ENCODE measurements at regions not wholly inside any gene's neighbourhood (a gene's known extent, or its start where the extent isn't known, plus 50 kb on each side); places are given as distances from the start of the nearest gene placed in this dataset.

DNA sequence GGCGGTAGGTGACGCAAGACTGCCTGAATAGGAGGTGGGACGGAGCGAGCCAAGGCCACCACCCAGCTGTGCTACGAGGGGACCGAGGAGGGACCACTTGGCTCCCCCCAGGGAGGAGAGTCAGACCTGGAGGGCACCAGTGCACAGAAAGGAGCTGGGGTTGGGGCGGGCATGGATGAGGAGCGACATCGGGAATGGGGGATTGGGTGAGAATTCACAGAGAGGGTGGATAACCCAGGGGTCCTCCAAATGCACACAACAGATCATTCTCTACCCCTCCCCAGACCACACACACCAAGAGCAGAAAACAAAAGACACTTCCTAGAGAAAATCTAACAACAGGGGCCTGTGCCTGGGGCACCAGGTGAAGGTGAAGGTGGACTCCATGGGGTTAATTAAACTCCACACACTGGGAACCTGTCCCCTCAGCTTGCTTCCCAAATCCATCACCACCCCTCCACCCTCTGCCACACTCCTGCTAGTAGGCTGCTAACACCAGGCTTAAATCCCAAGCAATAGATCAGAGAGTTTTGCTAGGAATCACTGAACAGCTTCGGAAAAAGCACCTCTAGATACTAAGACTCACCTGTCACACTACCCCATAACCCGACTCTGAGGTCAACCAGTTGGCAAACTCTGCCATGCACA is 274.6 kb downstream of the EIPR1 start:
- Histone ChIP-seq H2AK5ac (ENCODE audit: low read depth, low read length) (no peak overlapping the region), H3K23ac (ENCODE audit: low read depth, low read length) (no peak overlapping the region), H3K4me2 (ENCODE audit: low read depth, low read length) (no peak overlapping the region), H3K4me1 (ENCODE audit: control insufficient read depth, insufficient read depth, low read length) (no peaks in the 10 kb centered on the region), H4K5ac (ENCODE audit: low read depth, low read length) (no peak overlapping the region), H2BK5ac (ENCODE audit: low read depth, low read length, poor library complexity, severe bottlenecking) (no peak overlapping the region), H3K14ac (replicated peaks; ENCODE audit: low read depth, low read length) (no peak overlapping the region), H3K4me3 (ENCODE audit: insufficient read depth, low read depth, low read length) (no peak overlapping the region), H2AK9ac (replicated peaks; ENCODE audit: low read depth, low read length, poor library complexity) (no peak overlapping the region), H3K56ac (ENCODE audit: extremely low read depth, insufficient read depth, low read length) (no peak overlapping the region), H3K9me3 (ENCODE audit: control insufficient read depth, insufficient read depth, low read length) (peaks cover 31% of the 10 kb centered on the region), H3K4ac (ENCODE audit: low read depth, low read length) (no peak overlapping the region), H3K9ac (ENCODE audit: low read depth, low read length) (no peak overlapping the region), H3K79me1 (ENCODE audit: low read depth in 1 of 2, low read length in 2 of 2) (no peaks in the 10 kb centered on the region), H3K36me3 (ENCODE audit: control insufficient read depth, insufficient read depth, low read length) (no peaks in the 10 kb centered on the region), H2BK120ac (ENCODE audit: low read depth, low read length) (no peak overlapping the region), H2AFZ (replicated peaks; ENCODE audit: low read length, poor library complexity) (no peak overlapping the region), H3K9me1 (ENCODE audit: insufficient read depth, low read length) (no peaks in the 10 kb centered on the region), H3K27ac (ENCODE audit: insufficient read depth, low read length) (no peak overlapping the region), H4K91ac (ENCODE audit: insufficient read depth, low read depth, low read length) (no peak overlapping the region), H4K20me1 (ENCODE audit: insufficient read depth, low read length) (no peaks in the 10 kb centered on the region), H2BK20ac (ENCODE audit: low read depth, low read length) (no peak overlapping the region), H4K8ac (ENCODE audit: low read depth in 2 of 2, low read length in 2 of 2) (no peak overlapping the region), H2BK15ac (ENCODE audit: low read depth, low read length) (no peak overlapping the region), H3K27me3 (ENCODE audit: control insufficient read depth, insufficient read depth, low read length) (no peaks in the 10 kb centered on the region), H3K18ac (ENCODE audit: low read depth, low read length) (no peak overlapping the region)
- no peak for DNase-seq
- dilution Hi-C loops (cut with HindIII; ENCODE audit: low sequenced_read_pairs, unreplicated experiment) (no loop called here), intact Hi-C loops (cut with micrococcal nuclease) (no loop called here), in situ Hi-C loops (cut with MboI; ENCODE audit: low sequenced_read_pairs) (no loop called here)
- CTCF ChIA-PET, result no interaction called here
- WGBS, 2 experiments (ENCODE audit: extremely low coverage in 2 of 2, insufficient read length in 1 of 2), result no CpG with 5 or more reads among the region's 11 CpGs
- POLR2A ChIA-PET (ENCODE audit: unreplicated experiment), result no interaction called here
- no peak for ATAC-seq (ENCODE audit: low read depth)
- BruUV-seq (replicated peaks), result no TSS peak
- TF ChIP-seq BHLHE40 (IDR thresholded peaks at IDR 0.05; ENCODE audit: low read depth, low read length), result no peak
- no peak for TF ChIP-seq SMC3 (IDR thresholded peaks at IDR 0.05; ENCODE audit: low read depth, low read length)
- TF ChIP-seq MXI1 (IDR thresholded peaks at IDR 0.05; ENCODE audit: borderline replicate concordance, low read depth, low read length), result no peak
- TF ChIP-seq RFX5 (IDR thresholded peaks at IDR 0.05; ENCODE audit: low read depth, low read length), result no peak
- no peak for TF ChIP-seq USF2 (IDR thresholded peaks at IDR 0.05; ENCODE audit: low read depth, low read length)
- TF ChIP-seq POLR2A (IDR thresholded peaks at IDR 0.05; ENCODE audit: low read depth, low read length), result no peak
- no peak for TF ChIP-seq RAD21 (IDR thresholded peaks at IDR 0.05; ENCODE audit: low read length)
- no peak for TF ChIP-seq RCOR1 (IDR thresholded peaks at IDR 0.05; ENCODE audit: insufficient replicate concordance, low read length)
- no peak for TF ChIP-seq CEBPB (IDR thresholded peaks at IDR 0.05; ENCODE audit: low read depth, low read length)
- no peak for TF ChIP-seq CHD1 (IDR thresholded peaks at IDR 0.05; ENCODE audit: low read depth, low read length)
- TF ChIP-seq FOS (IDR thresholded peaks at IDR 0.05; ENCODE audit: low read depth, low read length), result no peak
- TF ChIP-seq MAFK (IDR thresholded peaks at IDR 0.05; ENCODE audit: low read depth, low read length), result no peak
- TF ChIP-seq NFE2L2 (IDR thresholded peaks at IDR 0.05; ENCODE audit: low read depth, low read length), result no peak
- TF ChIP-seq, protein P1, sequence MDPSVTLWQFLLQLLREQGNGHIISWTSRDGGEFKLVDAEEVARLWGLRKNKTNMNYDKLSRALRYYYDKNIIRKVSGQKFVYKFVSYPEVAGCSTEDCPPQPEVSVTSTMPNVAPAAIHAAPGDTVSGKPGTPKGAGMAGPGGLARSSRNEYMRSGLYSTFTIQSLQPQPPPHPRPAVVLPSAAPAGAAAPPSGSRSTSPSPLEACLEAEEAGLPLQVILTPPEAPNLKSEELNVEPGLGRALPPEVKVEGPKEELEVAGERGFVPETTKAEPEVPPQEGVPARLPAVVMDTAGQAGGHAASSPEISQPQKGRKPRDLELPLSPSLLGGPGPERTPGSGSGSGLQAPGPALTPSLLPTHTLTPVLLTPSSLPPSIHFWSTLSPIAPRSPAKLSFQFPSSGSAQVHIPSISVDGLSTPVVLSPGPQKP (IDR thresholded peaks at IDR 0.05; ENCODE audit: borderline replicate concordance, low read depth, low read length), result no peak
- TF ChIP-seq, protein P2, sequence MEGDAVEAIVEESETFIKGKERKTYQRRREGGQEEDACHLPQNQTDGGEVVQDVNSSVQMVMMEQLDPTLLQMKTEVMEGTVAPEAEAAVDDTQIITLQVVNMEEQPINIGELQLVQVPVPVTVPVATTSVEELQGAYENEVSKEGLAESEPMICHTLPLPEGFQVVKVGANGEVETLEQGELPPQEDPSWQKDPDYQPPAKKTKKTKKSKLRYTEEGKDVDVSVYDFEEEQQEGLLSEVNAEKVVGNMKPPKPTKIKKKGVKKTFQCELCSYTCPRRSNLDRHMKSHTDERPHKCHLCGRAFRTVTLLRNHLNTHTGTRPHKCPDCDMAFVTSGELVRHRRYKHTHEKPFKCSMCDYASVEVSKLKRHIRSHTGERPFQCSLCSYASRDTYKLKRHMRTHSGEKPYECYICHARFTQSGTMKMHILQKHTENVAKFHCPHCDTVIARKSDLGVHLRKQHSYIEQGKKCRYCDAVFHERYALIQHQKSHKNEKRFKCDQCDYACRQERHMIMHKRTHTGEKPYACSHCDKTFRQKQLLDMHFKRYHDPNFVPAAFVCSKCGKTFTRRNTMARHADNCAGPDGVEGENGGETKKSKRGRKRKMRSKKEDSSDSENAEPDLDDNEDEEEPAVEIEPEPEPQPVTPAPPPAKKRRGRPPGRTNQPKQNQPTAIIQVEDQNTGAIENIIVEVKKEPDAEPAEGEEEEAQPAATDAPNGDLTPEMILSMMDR (conservative IDR thresholded peaks at IDR 0.05; ENCODE audit: low read depth, low read length), result no peak
- no peak for TF ChIP-seq MAZ (IDR thresholded peaks at IDR 0.05; ENCODE audit: borderline replicate concordance, low read depth, low read length)
